ENCODE measurements at regions not wholly inside any gene's neighbourhood (a gene's known extent, or its start where the extent isn't known, plus 50 kb on each side); places are given as distances from the start of the nearest gene placed in this dataset.
A peak's percentile ranks its signal among the peaks of the same experiment; 100 is the strongest.

GRCh38 chr10:61188691-61189090 is 244.7 kb upstream of the RHOBTB1 start:
- no peak for DNase-seq (ENCODE audit: low read depth)

GRCh38 chr10:61188101-61188500 is 244.1 kb upstream of the RHOBTB1 start:
- DNase-seq (ENCODE audit: low read depth), result no peak

- no peak for DNase-seq (ENCODE audit: low read depth)
Observed at GRCh38 chr10:61187601-61188000, 243.6 kb upstream of the RHOBTB1 start.

GRCh38 chr10:61186408-61186807 is 242.4 kb upstream of the RHOBTB1 start:
- DNase-seq (ENCODE audit: low read depth), result no peak

GRCh38 chr10:61184429-61184828 is 240.4 kb upstream of the RHOBTB1 start:
- DNase-seq (ENCODE audit: low read depth), result no peak

- DNase-seq (ENCODE audit: low read depth), result no peak
Observed at GRCh38 chr10:61183967-61184366, 240.0 kb upstream of the RHOBTB1 start.

GRCh38 chr10:61181832-61182231 is 237.8 kb upstream of the RHOBTB1 start:
- no peak for DNase-seq (ENCODE audit: low read depth)

- DNase-seq (ENCODE audit: low read depth), result no peak
Observed at GRCh38 chr10:61179771-61180170, 235.8 kb upstream of the RHOBTB1 start.

- DNase-seq (ENCODE audit: low read depth), result no peak
Observed at GRCh38 chr10:61176424-61176823, 232.4 kb upstream of the RHOBTB1 start.

GRCh38 chr10:61175316-61175715 is 231.3 kb upstream of the RHOBTB1 start:
- DNase-seq (ENCODE audit: low read depth), result no peak

GRCh38 chr10:61173450-61173849 is 229.5 kb upstream of the RHOBTB1 start:
- DNase-seq (ENCODE audit: low read depth), result no peak

- no peak for DNase-seq (ENCODE audit: low read depth)
Observed at GRCh38 chr10:61172182-61172926, 228.4 kb upstream of the RHOBTB1 start.

- DNase-seq (ENCODE audit: low read depth), result no peak
Observed at GRCh38 chr10:61170594-61170993, 226.6 kb upstream of the RHOBTB1 start.

- DNase-seq (ENCODE audit: low read depth), result no peak
Observed at GRCh38 chr10:61169294-61169693, 225.3 kb upstream of the RHOBTB1 start.

GRCh38 chr10:61166489-61166888 is 222.5 kb upstream of the RHOBTB1 start:
- DNase-seq (ENCODE audit: low read depth), result no peak

- no peak for DNase-seq (ENCODE audit: low read depth)
Observed at GRCh38 chr10:61166065-61166464, 222.1 kb upstream of the RHOBTB1 start.

- DNase-seq (ENCODE audit: low read depth), result peak; percentile 9
Observed at GRCh38 chr10:61164458-61165160, 220.6 kb upstream of the RHOBTB1 start.

GRCh38 chr10:61163403-61163802 is 219.4 kb upstream of the RHOBTB1 start:
- no peak for DNase-seq (ENCODE audit: low read depth)

- peak; percentile 33 for DNase-seq (ENCODE audit: low read depth)
Observed at GRCh38 chr10:61160253-61160652, 216.3 kb upstream of the RHOBTB1 start.

- peak; percentile 50 for DNase-seq (ENCODE audit: low read depth)
Observed at GRCh38 chr10:61159253-61159652, 215.3 kb upstream of the RHOBTB1 start.

- DNase-seq (ENCODE audit: low read depth), result no peak
Observed at GRCh38 chr10:61157182-61157581, 213.2 kb upstream of the RHOBTB1 start.

GRCh38 chr10:61153771-61154170 is 209.8 kb upstream of the RHOBTB1 start:
- DNase-seq (ENCODE audit: low read depth), result peak; percentile 4

- no peak for DNase-seq (ENCODE audit: low read depth)
Observed at GRCh38 chr10:61151059-61151458, 207.1 kb upstream of the RHOBTB1 start.

- DNase-seq (ENCODE audit: low read depth), result no peak
Observed at GRCh38 chr10:61148451-61148850, 204.5 kb upstream of the RHOBTB1 start.

Data from iris pigment epithelial cell (primary cell).